ENCODE measurements at regions not wholly inside any gene's neighbourhood (a gene's known extent, or its start where the extent isn't known, plus 50 kb on each side); places are given as distances from the start of the nearest gene placed in this dataset.

DNA sequence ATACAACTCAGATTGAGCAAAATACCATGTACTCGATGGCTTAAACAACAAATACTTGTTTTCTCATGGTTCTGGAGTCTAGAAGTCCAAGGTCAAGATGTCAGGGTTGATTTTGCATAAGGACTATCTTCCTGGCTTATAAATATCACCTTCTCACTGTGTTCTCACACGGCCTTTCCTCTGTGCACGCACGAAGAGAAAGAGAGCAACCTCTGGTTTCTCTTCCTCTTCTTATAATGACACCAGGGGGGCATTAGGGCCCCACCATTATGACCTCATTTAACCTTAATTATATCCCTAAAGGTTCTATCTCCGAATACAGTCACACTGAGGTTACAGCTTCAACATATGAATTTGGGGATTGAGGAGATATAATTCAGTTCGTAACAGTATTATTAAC, 504.0 kb downstream of the MAGEE1 start:
- TF ChIP-seq CTCF (IDR thresholded peaks at IDR 0.05 in 4 of 5, conservative IDR thresholded peaks at IDR 0.05 in 1 of 5), result no peak
- no peak for TF ChIP-seq POLR2A (IDR thresholded peaks at IDR 0.05)
